IMR-90 (cell line): ENCODE measurements at regions not wholly inside any gene's neighbourhood (a gene's known extent, or its start where the extent isn't known, plus 50 kb on each side); places are given as distances from the start of the nearest gene placed in this dataset.

Experiments used
- ATAC-seq: fragments of 200-7000 bp; cut with Tn5 transposase; 2 replicates; pipeline ENCODE4 v1.9.1; 2020; ENCODE audit warnings: low read depth, mild to moderate bottlenecking, moderate library complexity
- BruUV-seq: library from RNA; stranded (reverse); fragments of 400-500 nt; replicated peaks from 2 replicates; lab custom pipeline; 2021; lab: Mats Ljungman, UMichigan
- CTCF ChIA-PET: fragments of 300-600 bp; formaldehyde crosslinking; extraction: SDS; loops from one replicate; lab custom pipeline; 2021; ENCODE audit warnings: antibody characterized with exemption; lab: Yijun Ruan, JAX
- POLR2A ChIA-PET: fragments of 300-600 bp; sonication (Branson Sonifier 250); formaldehyde crosslinking; loops from one replicate; lab custom pipeline; 2022; ENCODE audit warnings: antibody characterized with exemption; ENCODE audit not compliant: unreplicated experiment; lab: Charles Lee
- DNase-seq: peaks from one replicate; pipeline ENCODE4 v3.0.0; 2013
- H2AFZ ChIP-seq: replicated peaks from 2 replicates; pipeline ENCODE3; 2013; ENCODE audit warnings: low read length, mild to moderate bottlenecking; ENCODE audit not compliant: poor library complexity
- H2AK5ac ChIP-seq: 2 replicates; pipeline ENCODE4 v1.6.1; 2013; ENCODE audit warnings: low read depth, low read length, inconsistent platforms
- H2AK9ac ChIP-seq: replicated peaks from 2 replicates; pipeline ENCODE3; 2013; ENCODE audit warnings: mild to moderate bottlenecking, low read depth, low read length, moderate library complexity; ENCODE audit not compliant: poor library complexity
- H2BK120ac ChIP-seq: 2 replicates; pipeline ENCODE4 v1.6.1; 2013; ENCODE audit warnings: low read depth, low read length, inconsistent platforms
- H2BK15ac ChIP-seq: 3 replicates; pipeline ENCODE4 v1.6.1; 2013; ENCODE audit warnings: low read depth, low read length, inconsistent platforms
- H2BK20ac ChIP-seq: 2 replicates; pipeline ENCODE4 v1.6.1; 2013; ENCODE audit warnings: low read depth, mild to moderate bottlenecking, inconsistent platforms, low read length, moderate library complexity
- H2BK5ac ChIP-seq: 2 replicates; pipeline ENCODE4 v1.6.1; 2013; ENCODE audit warnings: mild to moderate bottlenecking, low read depth, low read length, inconsistent platforms; ENCODE audit not compliant: poor library complexity, severe bottlenecking
- H3K14ac ChIP-seq: replicated peaks from 2 replicates; pipeline ENCODE4 v1.6.1; 2013; ENCODE audit warnings: low read depth, low read length, inconsistent platforms
- H3K18ac ChIP-seq: 2 replicates; pipeline ENCODE4 v1.6.1; 2013; ENCODE audit warnings: low read depth, low read length, control low read depth
- H3K23ac ChIP-seq: 2 replicates; pipeline ENCODE4 v1.6.1; 2013; ENCODE audit warnings: low read depth, low read length, inconsistent platforms
- H3K27ac ChIP-seq: 2 replicates; pipeline ENCODE4 v1.5.1; 2013; ENCODE audit warnings: mild to moderate bottlenecking, control low read depth, low read length; ENCODE audit not compliant: insufficient read depth
- H3K27me3 ChIP-seq: 2 replicates; pipeline ENCODE4 v1.6.1; 2013; ENCODE audit warnings: low read length; ENCODE audit not compliant: control insufficient read depth, insufficient read depth
- H3K36me3 ChIP-seq: 2 replicates; pipeline ENCODE4 v1.6.1; 2013; ENCODE audit warnings: low read length, mixed read lengths; ENCODE audit not compliant: control insufficient read depth, insufficient read depth
- H3K4ac ChIP-seq: 2 replicates; pipeline ENCODE4 v1.6.1; 2013; ENCODE audit warnings: low read depth, low read length, inconsistent platforms
- H3K4me1 ChIP-seq: 2 replicates; pipeline ENCODE4 v1.6.1; 2013; ENCODE audit warnings: low read length, mixed read lengths; ENCODE audit not compliant: control insufficient read depth, insufficient read depth
- H3K4me2 ChIP-seq: 2 replicates; pipeline ENCODE4 v1.6.1; 2013; ENCODE audit warnings: low read depth, mild to moderate bottlenecking, control low read depth, low read length, moderate library complexity
- H3K4me3 ChIP-seq: 2 replicates; pipeline ENCODE4 v1.5.1; 2013; ENCODE audit warnings: low read depth, mild to moderate bottlenecking, control low read depth, low read length, moderate library complexity; ENCODE audit not compliant: insufficient read depth
- H3K56ac ChIP-seq: 2 replicates; pipeline ENCODE4 v1.6.1; 2013; ENCODE audit warnings: low read length, inconsistent platforms; ENCODE audit not compliant: insufficient read depth; ENCODE audit errors: extremely low read depth
- H3K79me1 ChIP-seq, 2 experiments: 2 replicates each; pipeline ENCODE4 v1.6.1; 2013; ENCODE audit warnings: low read length in 2 of 2, inconsistent platforms in 1 of 2, low read depth in 1 of 2
- H3K9ac ChIP-seq: 2 replicates; pipeline ENCODE4 v1.6.1; 2013; ENCODE audit warnings: low read depth, low read length, control low read depth
- H3K9me1 ChIP-seq: 2 replicates; pipeline ENCODE4 v1.6.1; 2013; ENCODE audit warnings: low read length, inconsistent platforms; ENCODE audit not compliant: insufficient read depth
- H3K9me3 ChIP-seq: 2 replicates; pipeline ENCODE4 v1.6.1; 2013; ENCODE audit warnings: low read length; ENCODE audit not compliant: control insufficient read depth, insufficient read depth
- H4K20me1 ChIP-seq: 2 replicates; pipeline ENCODE4 v1.6.1; 2013; ENCODE audit warnings: low read length, inconsistent platforms; ENCODE audit not compliant: insufficient read depth
- H4K5ac ChIP-seq: 2 replicates; pipeline ENCODE4 v1.6.1; 2013; ENCODE audit warnings: mild to moderate bottlenecking, low read depth, low read length, control low read depth
- H4K8ac ChIP-seq, 2 experiments: 2 replicates each; pipeline ENCODE4 v1.6.1; 2013; ENCODE audit warnings: low read depth in 2 of 2, low read length in 2 of 2, control low read depth in 1 of 2, inconsistent platforms in 1 of 2
- H4K91ac ChIP-seq: 2 replicates; pipeline ENCODE4 v1.6.1; 2013; ENCODE audit warnings: low read depth, low read length, inconsistent platforms; ENCODE audit not compliant: insufficient read depth
- BHLHE40 ChIP-seq: fragments of 150-350 bp; IDR thresholded peaks from 2 replicates; pipeline ENCODE4 v1.6.1; 2016; ENCODE audit warnings: mild to moderate bottlenecking, low read depth, low read length
- CHD1 ChIP-seq: IDR thresholded peaks from 2 replicates; pipeline ENCODE4 v1.6.1; 2012; ENCODE audit warnings: low read depth, low read length, improper control_type of control experiment
- FOS ChIP-seq: fragments of 150-350 bp; IDR thresholded peaks from 2 replicates; pipeline ENCODE4 v1.6.1; 2016; ENCODE audit warnings: low read depth, low read length
- MAFK ChIP-seq: IDR thresholded peaks from 2 replicates; pipeline ENCODE4 v1.6.1; 2012; ENCODE audit warnings: low read depth, low read length, improper control_type of control experiment
- MAZ ChIP-seq: IDR thresholded peaks from 2 replicates; pipeline ENCODE4 v1.6.1; 2012; ENCODE audit warnings: low read depth, mild to moderate bottlenecking, low read length, improper control_type of control experiment, moderate library complexity, borderline replicate concordance
- RCOR1 ChIP-seq: IDR thresholded peaks from 2 replicates; pipeline ENCODE4 v1.6.1; 2012; ENCODE audit warnings: mild to moderate bottlenecking, low read length, improper control_type of control experiment; ENCODE audit not compliant: insufficient replicate concordance
- RFX5 ChIP-seq: IDR thresholded peaks from 2 replicates; pipeline ENCODE4 v1.8.0; 2012; ENCODE audit warnings: low read depth, mild to moderate bottlenecking, low read length, moderate library complexity
- SMC3 ChIP-seq: fragments of 150-350 bp; IDR thresholded peaks from 2 replicates; pipeline ENCODE4 v1.6.1; 2016; ENCODE audit warnings: low read depth, mild to moderate bottlenecking, antibody characterized with exemption, low read length, moderate library complexity
- WGBS, 2 experiments: methylation state at CpG; one replicate each; pipeline versions ENCODE4 v1.1.5 to v1.1.7; 2013; ENCODE audit warnings: missing lambda C conversion rate in 2 of 2; ENCODE audit not compliant: insufficient read length in 1 of 2; ENCODE audit errors: extremely low coverage in 2 of 2; 5-methylcytosine and 5-hydroxymethylcytosine counted together
- dilution Hi-C: fragments of 300-500 bp; cut with HindIII; formaldehyde crosslinking; loops from one replicate; pipeline ENCODE4 v1.14.3; 2018; ENCODE audit warnings: low sequenced_read_pairs; ENCODE audit not compliant: unreplicated experiment
- in situ Hi-C: fragments of 300-500 bp; cut with MboI; formaldehyde crosslinking; loops from 3 replicates; pipeline ENCODE4 v1.14.3; 2019; ENCODE audit warnings: low sequenced_read_pairs, inconsistent platforms, mixed read lengths
- intact Hi-C: fragments of 100-400 bp; cut with micrococcal nuclease; formaldehyde crosslinking; loops from 2 replicates; pipeline ENCODE4 v1.10.0; 2022
- TF ChIP-seq, protein P1 (sequence below): fragments of 150-350 bp; IDR thresholded peaks from 2 replicates; pipeline ENCODE4 v1.6.1; 2017; ENCODE audit warnings: mild to moderate bottlenecking, antibody characterized with exemption, low read length, low read depth
- TF ChIP-seq, protein P2 (sequence below): conservative IDR thresholded peaks from 2 replicates; pipeline ENCODE4 v1.5.1; 2012; ENCODE audit warnings: mild to moderate bottlenecking, low read depth, low read length, improper control_type of control experiment

DNA sequence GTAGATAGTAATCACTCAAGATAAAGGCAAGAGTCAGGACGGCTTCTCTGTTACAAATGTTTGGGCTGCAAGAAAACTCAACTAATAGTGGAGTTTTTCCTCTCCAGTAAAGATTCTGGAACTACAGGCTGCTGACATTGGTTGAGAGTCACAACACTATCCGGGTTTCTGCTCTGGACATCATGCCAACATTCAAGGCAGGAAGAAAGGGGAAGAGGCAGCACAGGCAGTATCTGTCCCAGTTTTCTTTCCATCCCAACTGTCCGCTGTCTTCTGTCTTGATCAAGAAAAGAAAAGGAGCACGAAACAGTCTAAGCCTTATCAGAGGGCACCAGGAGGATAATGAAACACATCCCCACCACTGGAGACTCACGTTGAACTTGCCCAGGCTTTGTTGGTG is 132.1 kb downstream of the MAIP1 start:
- no peak overlapping the region for H3K4me2 ChIP-seq
- H2AFZ ChIP-seq: no peak overlapping the region
- no peak overlapping the region for H3K4ac ChIP-seq
- no peak overlapping the region for H4K91ac ChIP-seq
- DNase-seq (no peak), ATAC-seq (no peak)
- no TSS peak for BruUV-seq
- no peaks in the 10 kb centered on the region; the same call in 1 of the 2 replicates for H3K4me1 ChIP-seq
- H3K79me1 ChIP-seq: no peaks in the 10 kb centered on the region
- H3K18ac ChIP-seq: no peak overlapping the region
- H3K27me3 ChIP-seq: peaks cover 7% of the 10 kb centered on the region
- ChIA-PET POLR2A (no interaction called here), CTCF (no interaction called here)
- H3K9me3 ChIP-seq: no peaks in the 10 kb centered on the region
- no peak overlapping the region; the same call in 1 of the 2 replicates for H3K14ac ChIP-seq
- no peak overlapping the region for H2BK5ac ChIP-seq
- no peak overlapping the region for H3K27ac ChIP-seq
- 0 out of 2 replicates have a peak overlapping the region, but pooled peaks have one; percentile 16 for H3K23ac ChIP-seq
- no peak overlapping the region for H4K5ac ChIP-seq
- H3K9me1 ChIP-seq: no peaks in the 10 kb centered on the region
- H3K4me3 ChIP-seq: no peak overlapping the region
- in situ Hi-C loops (no loop called here), dilution Hi-C loops (no loop called here), intact Hi-C loops (no loop called here)
- TF ChIP-seq MAFK (no peak), MAZ (no peak), SMC3 (no peak), CHD1 (no peak), FOS (no peak), RCOR1 (no peak), BHLHE40 (no peak), RFX5 (no peak)
- TF ChIP-seq, protein P1, sequence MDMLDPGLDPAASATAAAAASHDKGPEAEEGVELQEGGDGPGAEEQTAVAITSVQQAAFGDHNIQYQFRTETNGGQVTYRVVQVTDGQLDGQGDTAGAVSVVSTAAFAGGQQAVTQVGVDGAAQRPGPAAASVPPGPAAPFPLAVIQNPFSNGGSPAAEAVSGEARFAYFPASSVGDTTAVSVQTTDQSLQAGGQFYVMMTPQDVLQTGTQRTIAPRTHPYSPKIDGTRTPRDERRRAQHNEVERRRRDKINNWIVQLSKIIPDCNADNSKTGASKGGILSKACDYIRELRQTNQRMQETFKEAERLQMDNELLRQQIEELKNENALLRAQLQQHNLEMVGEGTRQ: no peak
- TF ChIP-seq, protein P2, sequence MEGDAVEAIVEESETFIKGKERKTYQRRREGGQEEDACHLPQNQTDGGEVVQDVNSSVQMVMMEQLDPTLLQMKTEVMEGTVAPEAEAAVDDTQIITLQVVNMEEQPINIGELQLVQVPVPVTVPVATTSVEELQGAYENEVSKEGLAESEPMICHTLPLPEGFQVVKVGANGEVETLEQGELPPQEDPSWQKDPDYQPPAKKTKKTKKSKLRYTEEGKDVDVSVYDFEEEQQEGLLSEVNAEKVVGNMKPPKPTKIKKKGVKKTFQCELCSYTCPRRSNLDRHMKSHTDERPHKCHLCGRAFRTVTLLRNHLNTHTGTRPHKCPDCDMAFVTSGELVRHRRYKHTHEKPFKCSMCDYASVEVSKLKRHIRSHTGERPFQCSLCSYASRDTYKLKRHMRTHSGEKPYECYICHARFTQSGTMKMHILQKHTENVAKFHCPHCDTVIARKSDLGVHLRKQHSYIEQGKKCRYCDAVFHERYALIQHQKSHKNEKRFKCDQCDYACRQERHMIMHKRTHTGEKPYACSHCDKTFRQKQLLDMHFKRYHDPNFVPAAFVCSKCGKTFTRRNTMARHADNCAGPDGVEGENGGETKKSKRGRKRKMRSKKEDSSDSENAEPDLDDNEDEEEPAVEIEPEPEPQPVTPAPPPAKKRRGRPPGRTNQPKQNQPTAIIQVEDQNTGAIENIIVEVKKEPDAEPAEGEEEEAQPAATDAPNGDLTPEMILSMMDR: no peak
- WGBS, 2 experiments: no CpG with 5 or more reads among the region's 5 CpGs
- H2BK120ac ChIP-seq: no peak overlapping the region
- H3K56ac ChIP-seq: no peak overlapping the region
- no peak overlapping the region for H2AK9ac ChIP-seq
- no peak overlapping the region for H2BK15ac ChIP-seq
- H4K20me1 ChIP-seq: no peaks in the 10 kb centered on the region
- no peak overlapping the region for H3K9ac ChIP-seq
- H2BK20ac ChIP-seq: no peak overlapping the region
- H3K36me3 ChIP-seq: no peaks in the 10 kb centered on the region
- H4K8ac ChIP-seq: no peak overlapping the region
- no peak overlapping the region for H2AK5ac ChIP-seq
